HEK293 (cell line): ENCODE measurements at regions not wholly inside any gene's neighbourhood (a gene's known extent, or its start where the extent isn't known, plus 50 kb on each side); places are given as distances from the start of the nearest gene placed in this dataset.

Experiments
- ELK4 ChIP-seq: IDR thresholded peaks from 2 replicates; pipeline ENCODE4 v1.6.1; 2011; ENCODE audit warnings: mild to moderate bottlenecking, low read depth, low read length, borderline replicate concordance
- MEIS1 ChIP-seq: sonication (generic); formaldehyde crosslinking; IDR thresholded peaks from 2 replicates; pipeline ENCODE4 v1.8.1; 2022; ENCODE audit warnings: missing genetic modification reagents, mild to moderate bottlenecking, borderline replicate concordance
- OSR2 ChIP-seq: fragments of 450-650 bp; formaldehyde crosslinking; IDR thresholded peaks from 2 replicates; pipeline ENCODE4 v1.5.1; 2016; ENCODE audit warnings: missing biosample characterization, missing genetic modification characterization
- PRDM4 ChIP-seq: fragments of 450-650 bp; formaldehyde crosslinking; IDR thresholded peaks from 2 replicates; pipeline ENCODE4 v1.5.1; 2017; ENCODE audit warnings: missing biosample characterization, missing genetic modification characterization
- PRDM6 ChIP-seq: fragments of 450-650 bp; formaldehyde crosslinking; IDR thresholded peaks from 2 replicates; pipeline ENCODE4 v1.5.1; 2017; ENCODE audit warnings: missing biosample characterization, missing genetic modification characterization
- ZBTB10 ChIP-seq: fragments of 450-650 bp; formaldehyde crosslinking; IDR thresholded peaks from 2 replicates; pipeline ENCODE4 v1.5.1; 2016; ENCODE audit warnings: missing biosample characterization, missing genetic modification characterization
- ZBTB21 ChIP-seq: fragments of 450-650 bp; formaldehyde crosslinking; IDR thresholded peaks from 2 replicates; pipeline ENCODE4 v1.5.1; 2017; ENCODE audit warnings: missing biosample characterization, missing genetic modification characterization
- ZEB2 ChIP-seq: fragments of 450-650 bp; formaldehyde crosslinking; IDR thresholded peaks from 2 replicates; pipeline ENCODE4 v1.5.1; 2016; ENCODE audit warnings: missing biosample characterization, missing genetic modification characterization
- ZNF133 ChIP-seq: fragments of 450-650 bp; formaldehyde crosslinking; IDR thresholded peaks from 2 replicates; pipeline ENCODE4 v1.5.1; 2016; ENCODE audit warnings: missing biosample characterization, missing genetic modification characterization
- ZNF140 ChIP-seq: fragments of 450-650 bp; formaldehyde crosslinking; IDR thresholded peaks from 2 replicates; pipeline ENCODE4 v1.5.1; 2016; ENCODE audit warnings: missing biosample characterization, missing genetic modification characterization
- ZNF184 ChIP-seq: fragments of 450-650 bp; IDR thresholded peaks from 2 replicates; pipeline ENCODE4 v1.5.1; 2018; ENCODE audit warnings: missing biosample characterization, mild to moderate bottlenecking, missing genetic modification characterization
- ZNF223 ChIP-seq: fragments of 450-650 bp; formaldehyde crosslinking; IDR thresholded peaks from 2 replicates; pipeline ENCODE4 v1.5.1; 2016; ENCODE audit warnings: missing biosample characterization, missing genetic modification characterization
- ZNF239 ChIP-seq: fragments of 450-650 bp; formaldehyde crosslinking; IDR thresholded peaks from 2 replicates; pipeline ENCODE4 v1.5.1; 2016; ENCODE audit warnings: missing biosample characterization, missing genetic modification characterization
- ZNF274 ChIP-seq, 2 experiments: fragments of 200-500 bp in 1 of 2; fragments of 450-650 bp in 1 of 2; sonication (Bioruptor generic) in 1 of 2; formaldehyde crosslinking in 1 of 2; IDR thresholded peaks; 2 replicates each; pipeline versions ENCODE4 v1.5.1 to v1.6.1; 2014 to 2016; ENCODE audit warnings: borderline replicate concordance in 1 of 2, inconsistent platforms in 1 of 2, low read length in 1 of 2, missing biosample characterization in 1 of 2, missing genetic modification characterization in 1 of 2
- ZNF341 ChIP-seq: fragments of 450-650 bp; formaldehyde crosslinking; IDR thresholded peaks from 2 replicates; pipeline ENCODE4; 2016; ENCODE audit warnings: low read depth, missing biosample characterization, missing genetic modification characterization
- ZNF354C ChIP-seq: fragments of 450-650 bp; formaldehyde crosslinking; IDR thresholded peaks from 2 replicates; pipeline ENCODE4 v1.5.1; 2016; ENCODE audit warnings: missing biosample characterization, missing genetic modification characterization, low read depth, borderline replicate concordance
- ZNF362 ChIP-seq: fragments of 450-650 bp; formaldehyde crosslinking; IDR thresholded peaks from 2 replicates; pipeline ENCODE4 v1.5.1; 2016; ENCODE audit warnings: missing biosample characterization, missing genetic modification characterization
- ZNF488 ChIP-seq: fragments of 450-650 bp; formaldehyde crosslinking; IDR thresholded peaks from 2 replicates; pipeline ENCODE4 v1.5.1; 2016; ENCODE audit warnings: missing biosample characterization, missing genetic modification characterization
- ZNF548 ChIP-seq: fragments of 450-650 bp; formaldehyde crosslinking; IDR thresholded peaks from 2 replicates; pipeline ENCODE4 v1.5.1; 2016; ENCODE audit warnings: missing biosample characterization, missing genetic modification characterization
- ZNF560 ChIP-seq: fragments of 450-650 bp; formaldehyde crosslinking; IDR thresholded peaks from 2 replicates; pipeline ENCODE4 v1.5.1; 2017; ENCODE audit warnings: missing biosample characterization, missing genetic modification characterization, borderline replicate concordance
- ZNF639 ChIP-seq: fragments of 450-650 bp; formaldehyde crosslinking; IDR thresholded peaks from 2 replicates; pipeline ENCODE4 v1.5.1; 2016; ENCODE audit warnings: missing biosample characterization, missing genetic modification characterization
- ZNF660 ChIP-seq: fragments of 450-650 bp; IDR thresholded peaks from 2 replicates; pipeline ENCODE4 v1.5.1; 2018; ENCODE audit warnings: missing biosample characterization, mild to moderate bottlenecking, missing genetic modification characterization
- ZNF664 ChIP-seq: fragments of 450-650 bp; formaldehyde crosslinking; IDR thresholded peaks from 2 replicates; pipeline ENCODE4 v1.5.1; 2016; ENCODE audit warnings: missing biosample characterization, missing genetic modification characterization
- ZNF707 ChIP-seq: fragments of 450-650 bp; formaldehyde crosslinking; IDR thresholded peaks from 2 replicates; pipeline ENCODE4 v1.5.1; 2016; ENCODE audit warnings: missing biosample characterization, missing genetic modification characterization
- ZNF768 ChIP-seq: fragments of 450-650 bp; formaldehyde crosslinking; IDR thresholded peaks from 2 replicates; pipeline ENCODE4 v1.5.1; 2018; ENCODE audit warnings: missing biosample characterization, mild to moderate bottlenecking, missing genetic modification characterization
- ZNF830 ChIP-seq: fragments of 450-650 bp; IDR thresholded peaks from 2 replicates; pipeline ENCODE4 v1.5.0; 2018; ENCODE audit warnings: missing biosample characterization, missing genetic modification characterization, low read depth, mild to moderate bottlenecking, moderate library complexity

- TF ChIP-seq ZBTB10 (tag by site-specific recombination) (no peak), ZNF354C (tag by site-specific recombination) (0 out of 2 replicates have a peak, but pooled peaks have one; percentile 5), ZNF660 (tag by site-specific recombination) (no peak), ZNF274 (IDR thresholded peaks at IDR 0.05; ENCODE audit: low read length) (no peak), ZNF274 (tag by site-specific recombination; IDR thresholded peaks at IDR 0.05; ENCODE audit: borderline replicate concordance) (no peak), ZNF560 (tag by site-specific recombination) (no peak), ZNF341 (tag by site-specific recombination) (no peak), MEIS1 (CRISPR knock-in tag) (no peak), ZNF133 (no peak), ZNF362 (tag by site-specific recombination) (no peak), ZNF830 (tag by site-specific recombination) (no peak), ZNF548 (tag by site-specific recombination) (no peak), ZBTB21 (tag by site-specific recombination) (no peak), ZNF488 (tag by site-specific recombination) (no peak), ZNF223 (no peak), PRDM6 (tag by site-specific recombination) (peak; percentile 94), OSR2 (tag by site-specific recombination) (peak; percentile 100), ZNF140 (tag by site-specific recombination) (no peak), ZNF707 (tag by site-specific recombination) (no peak), ZEB2 (tag by site-specific recombination) (peak; percentile 72), ZNF184 (peak; percentile 74; the same call in 1 of the 2 replicates), ZNF768 (no peak), ZNF639 (tag by site-specific recombination) (peak; percentile 95), ZNF664 (tag by site-specific recombination) (0 out of 2 replicates have a peak, but pooled peaks have one; percentile 14), ZNF239 (tag by site-specific recombination) (peak; percentile 88; the same call in 1 of the 2 replicates), PRDM4 (tag by site-specific recombination) (peak; percentile 94), ELK4 (no peak)
These were observed 67.0 kb downstream of the OLIG1 start (continued) for GRCh38 chr21:33136847-33137502.
